NCI-H1048 (cell line): ENCODE measurements at regions not wholly inside any gene's neighbourhood (a gene's known extent, or its start where the extent isn't known, plus 50 kb on each side); places are given as distances from the start of the nearest gene placed in this dataset.

ENCODE experiments used
- DNase-seq: peaks from one replicate; lab custom pipeline; 2025; lab: John Stamatoyannopoulos, UW

GRCh38 chr13:63972328-63972727 lies 2556.7 kb upstream of the PCDH20 start:
- DNase-seq, result no peak

- no peak for DNase-seq
Observed at GRCh38 chr13:63954683-63955082, 2539.0 kb upstream of the PCDH20 start.

- no peak for DNase-seq
Observed at GRCh38 chr13:63948045-63948444, 2532.4 kb upstream of the PCDH20 start.

GRCh38 chr13:63944911-63945310 lies 2529.3 kb upstream of the PCDH20 start:
- no peak for DNase-seq

- no peak for DNase-seq
Observed at GRCh38 chr13:63942372-63942771, 2526.7 kb upstream of the PCDH20 start.

GRCh38 chr13:63938851-63939250 lies 2523.2 kb upstream of the PCDH20 start:
- no peak for DNase-seq

- DNase-seq, result no peak
Observed at GRCh38 chr13:63910511-63910910, 2494.9 kb upstream of the PCDH20 start.

GRCh38 chr13:63909726-63910375 lies 2494.2 kb upstream of the PCDH20 start:
- no peak for DNase-seq

GRCh38 chr13:63902141-63902540 lies 2486.5 kb upstream of the PCDH20 start:
- DNase-seq, result no peak

- no peak for DNase-seq
Observed at GRCh38 chr13:63901630-63902029, 2486.0 kb upstream of the PCDH20 start.

- no peak for DNase-seq
Observed at GRCh38 chr13:63900406-63900805, 2484.8 kb upstream of the PCDH20 start.

- no peak for DNase-seq
Observed at GRCh38 chr13:63896321-63896720, 2480.7 kb upstream of the PCDH20 start.

- DNase-seq, result no peak
Observed at GRCh38 chr13:63882052-63882451, 2466.4 kb upstream of the PCDH20 start.

GRCh38 chr13:63880705-63881104 lies 2465.1 kb upstream of the PCDH20 start:
- no peak for DNase-seq

GRCh38 chr13:63873936-63874335 lies 2458.3 kb upstream of the PCDH20 start:
- no peak for DNase-seq

- no peak for DNase-seq
Observed at GRCh38 chr13:63864171-63864902, 2448.7 kb upstream of the PCDH20 start.

- no peak for DNase-seq
Observed at GRCh38 chr13:63855457-63856118, 2439.9 kb upstream of the PCDH20 start.

- DNase-seq, result no peak
Observed at GRCh38 chr13:63853816-63854215, 2438.2 kb upstream of the PCDH20 start.

- DNase-seq, result no peak
Observed at GRCh38 chr13:63851526-63851925, 2435.9 kb upstream of the PCDH20 start.

GRCh38 chr13:63843766-63844699 lies 2428.4 kb upstream of the PCDH20 start:
- no peak for DNase-seq

- DNase-seq, result no peak
Observed at GRCh38 chr13:63842102-63842501, 2426.5 kb upstream of the PCDH20 start.
